Right cardiac atrium (tissue), 5 donors: ENCODE measurements at regions not wholly inside any gene's neighbourhood (a gene's known extent, or its start where the extent isn't known, plus 50 kb on each side); places are given as distances from the start of the nearest gene placed in this dataset.

Experiments used
- ATAC-seq, 2 donors: fragments of 200-7000 bp; cut with Tn5 transposase; one replicate each; pipeline versions ENCODE4 v1.8.0 to v1.9.1; 2020; ENCODE audit warnings: moderate library complexity in 2 of 2, mild to moderate bottlenecking in 1 of 2
- DNase-seq, 3 donors: peaks; one replicate each; pipeline ENCODE4 v3.0.0-alpha.2; 2020
- H3K27ac ChIP-seq: one replicate; pipeline ENCODE4 v1.5.1; 2013; ENCODE audit warnings: mild to moderate bottlenecking, low read length, control low read depth, moderate library complexity
- H3K27me3 ChIP-seq: one replicate; pipeline ENCODE4 v1.6.1; 2013; ENCODE audit not compliant: control insufficient read depth, insufficient read depth
- H3K4me1 ChIP-seq: one replicate; pipeline ENCODE4 v1.6.1; 2013; ENCODE audit warnings: low read length; ENCODE audit not compliant: control insufficient read depth, insufficient read depth
- H3K4me3 ChIP-seq: one replicate; pipeline ENCODE4 v1.5.1; 2013; ENCODE audit warnings: low read length, control low read depth
- H3K9me3 ChIP-seq: one replicate; pipeline ENCODE4 v1.6.1; 2013; ENCODE audit warnings: low read length; ENCODE audit not compliant: control insufficient read depth
- WGBS: extraction: QIAGEN DNeasy Blood & Tissue Kit; methylation state at CpG from one replicate; pipeline ENCODE4 v1.1.7; 2013; 5-methylcytosine and 5-hydroxymethylcytosine counted together
- intact Hi-C, 4 donors: fragments of 100-400 bp; cut with DNase I; formaldehyde crosslinking; loops; one replicate each; pipeline versions ENCODE4 v1.11.0 to v1.14.0; 2022 to 2023
- donor health status: healthy with polysubstance abuse.
- donor health status: DM: no; HTN: yes; CAD: no.
- donor health status: DM: no; HTN: no; CAD: no.
- donor health status: DM: no; HTN: yes; CAD: no; lungs with severe emphysema.
- donor health status: DM: yes; HTN: yes; CAD: no.

DNA sequence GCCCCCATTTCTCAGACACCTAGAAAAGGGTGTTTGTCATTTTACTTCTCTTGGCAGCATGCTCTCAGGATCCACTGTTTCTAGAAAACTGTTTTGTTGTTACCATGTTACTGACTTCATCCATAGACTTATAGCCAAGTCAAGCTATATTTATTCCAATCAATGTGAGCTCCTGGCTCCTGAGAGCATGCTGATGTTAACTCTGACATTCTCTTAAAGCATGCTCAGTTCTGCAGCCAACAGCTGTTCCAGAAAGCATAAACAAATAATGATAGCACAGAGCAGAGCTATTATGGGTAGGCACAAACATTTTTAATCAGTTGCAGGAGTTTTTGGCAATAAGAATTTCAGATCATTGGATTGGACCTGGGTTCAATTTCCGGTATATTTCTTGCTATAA is 92.4 kb upstream of the CEP85L start:
- ATAC-seq (peak in 1 of 2 donors; percentile 50), DNase-seq (no peak)
- 40% methylated on average over 1 of the region's 1 CpG for WGBS
- H3K4me3 ChIP-seq = no peak overlapping the region
- no peaks in the 10 kb centered on the region for H3K27me3 ChIP-seq
- no peak overlapping the region for H3K27ac ChIP-seq
- peaks cover 2% of the 10 kb centered on the region for H3K4me1 ChIP-seq
- intact Hi-C loops = no loop called here
- H3K9me3 ChIP-seq = no peaks in the 10 kb centered on the region

DNA sequence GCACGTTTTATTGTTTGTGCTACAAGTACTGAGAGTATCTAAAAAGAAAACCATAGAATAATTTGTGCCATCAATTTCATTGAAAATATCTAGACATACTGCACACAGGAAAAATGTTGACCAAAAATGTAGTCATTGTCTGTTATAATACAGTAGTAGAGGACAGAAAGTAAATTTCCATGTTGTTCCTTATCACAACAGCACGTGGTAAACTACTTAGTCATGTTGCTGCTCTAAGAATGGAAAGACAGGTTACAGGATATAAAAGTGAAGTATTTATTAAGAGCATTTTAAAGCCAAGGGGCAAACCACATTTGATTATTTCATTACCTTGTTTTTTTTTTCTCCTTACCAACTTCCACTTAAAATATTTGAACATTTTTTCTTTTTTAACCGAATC is 89.0 kb upstream of the CEP85L start:
- WGBS = 45% methylated on average over 3 of the region's 3 CpGs
- H3K9me3 ChIP-seq = no peaks in the 10 kb centered on the region
- intact Hi-C loops = no loop called here
- DNase-seq = no peak
- peaks cover 2% of the 10 kb centered on the region for H3K4me1 ChIP-seq
- H3K4me3 ChIP-seq = no peak overlapping the region
- no peak for ATAC-seq
- H3K27me3 ChIP-seq = no peaks in the 10 kb centered on the region
- no peak overlapping the region for H3K27ac ChIP-seq

DNA sequence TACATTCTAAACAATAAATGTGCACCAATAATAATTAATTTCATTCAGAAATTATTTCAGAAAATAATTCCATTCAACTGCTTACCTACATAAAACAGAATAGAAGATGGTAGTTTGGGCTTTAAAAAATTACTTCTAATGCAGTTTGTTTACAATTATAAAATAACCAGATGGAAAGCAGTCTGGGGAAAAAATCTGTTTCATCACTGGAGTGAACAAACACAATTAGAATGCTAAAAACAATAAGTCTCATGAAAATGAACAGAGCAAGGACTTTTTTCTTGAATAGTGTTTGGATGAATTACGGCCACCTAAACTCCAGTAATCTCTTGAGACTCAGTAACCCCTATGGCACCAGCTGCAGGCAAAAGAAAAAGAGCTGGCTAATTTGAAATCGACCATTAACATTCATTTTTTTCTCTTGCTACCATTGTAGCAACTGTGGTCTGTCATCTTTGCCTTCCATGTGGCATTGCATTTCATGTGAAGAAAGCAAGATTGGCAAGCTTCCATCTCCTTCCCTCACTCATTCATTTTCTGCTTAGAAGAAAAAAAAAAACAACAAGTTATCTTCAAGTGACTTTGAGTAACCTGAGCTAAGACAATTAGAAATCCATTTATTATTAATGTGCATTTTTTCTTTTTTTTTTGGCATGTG is 88.4 kb upstream of the CEP85L start:
- 60% methylated on average over 2 of the region's 2 CpGs for WGBS
- H3K9me3 ChIP-seq = no peaks in the 10 kb centered on the region
- ATAC-seq (no peak), DNase-seq (no peak)
- H3K27me3 ChIP-seq = no peaks in the 10 kb centered on the region
- intact Hi-C loops = no loop called here
- no peak overlapping the region for H3K4me3 ChIP-seq
- peaks cover 2% of the 10 kb centered on the region for H3K4me1 ChIP-seq
- no peak overlapping the region for H3K27ac ChIP-seq

GRCh38 chr6:118736440-118736839 is 85.0 kb upstream of the CEP85L start:
- H3K27ac ChIP-seq = no peak overlapping the region
- intact Hi-C loops = no loop called here
- H3K4me1 ChIP-seq = no peaks in the 10 kb centered on the region
- WGBS = 96% methylated on average over 4 of the region's 4 CpGs
- no peaks in the 10 kb centered on the region for H3K27me3 ChIP-seq
- no peak overlapping the region for H3K4me3 ChIP-seq
- no peaks in the 10 kb centered on the region for H3K9me3 ChIP-seq
- DNase-seq (no peak), ATAC-seq (no peak)

DNA sequence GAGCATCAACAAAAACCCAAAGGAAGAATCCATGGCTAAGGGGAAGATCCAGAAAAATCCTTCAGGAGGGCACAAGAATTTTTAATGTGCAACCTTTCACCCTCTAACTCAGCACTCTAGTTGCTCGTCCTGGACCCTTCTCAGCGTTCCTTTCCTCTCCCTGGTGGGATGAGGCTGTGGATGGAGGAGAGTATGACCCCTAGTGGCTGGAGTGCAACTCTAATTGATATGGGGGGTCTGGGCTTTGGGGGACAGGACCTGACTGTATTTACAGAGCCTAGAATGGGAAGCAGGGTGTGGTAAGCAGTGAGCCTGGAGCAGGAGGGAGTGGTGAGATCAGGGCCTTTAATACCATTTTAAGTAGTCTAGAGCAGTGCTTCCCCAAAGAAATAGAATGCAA is 83.9 kb upstream of the CEP85L start:
- Histone ChIP-seq H3K27me3 (no peaks in the 10 kb centered on the region), H3K27ac (no peak overlapping the region), H3K4me3 (no peak overlapping the region), H3K4me1 (no peaks in the 10 kb centered on the region), H3K9me3 (no peaks in the 10 kb centered on the region)
- ATAC-seq = peak in 1 of 2 donors; percentile 60
- WGBS = 25% methylated on average over 2 of the region's 2 CpGs
- no peak for DNase-seq
- intact Hi-C loops = no loop called here

- no peaks in the 10 kb centered on the region for H3K27me3 ChIP-seq
- DNase-seq (no peak), ATAC-seq (no peak)
- intact Hi-C loops = no loop called here
- H3K27ac ChIP-seq = no peak overlapping the region
- H3K4me3 ChIP-seq = no peak overlapping the region
- H3K4me1 ChIP-seq = no peaks in the 10 kb centered on the region
- WGBS = 80% methylated on average over 5 of the region's 5 CpGs
- H3K9me3 ChIP-seq = no peaks in the 10 kb centered on the region
Measured at GRCh38 chr6:118725944-118726343, 74.6 kb upstream of the CEP85L start.

DNA sequence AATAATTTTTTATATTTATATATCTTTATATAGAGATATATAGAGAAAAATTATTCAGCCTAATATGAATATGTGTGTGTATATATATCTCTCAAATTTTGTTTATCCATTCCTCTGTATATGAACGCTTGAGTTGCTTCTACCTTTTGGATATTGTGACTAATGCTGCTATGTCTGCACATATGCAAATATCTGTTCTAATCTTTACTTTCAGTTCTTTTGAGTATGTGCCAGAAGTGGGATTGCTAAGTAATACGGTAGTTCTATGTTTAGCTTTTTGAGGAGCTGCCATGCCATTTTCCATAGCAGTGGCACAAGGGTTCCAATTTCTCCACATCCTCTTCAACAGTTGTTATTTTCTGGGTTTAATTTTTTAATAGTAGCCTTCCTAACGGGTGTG is 72.8 kb upstream of the CEP85L start:
- DNase-seq (no peak), ATAC-seq (no peak)
- no peaks in the 10 kb centered on the region for H3K27me3 ChIP-seq
- intact Hi-C loops = no loop called here
- no peaks in the 10 kb centered on the region for H3K9me3 ChIP-seq
- 58% methylated on average over 3 of the region's 3 CpGs for WGBS
- no peaks in the 10 kb centered on the region for H3K4me1 ChIP-seq
- H3K27ac ChIP-seq = no peak overlapping the region
- H3K4me3 ChIP-seq = no peak overlapping the region

DNA sequence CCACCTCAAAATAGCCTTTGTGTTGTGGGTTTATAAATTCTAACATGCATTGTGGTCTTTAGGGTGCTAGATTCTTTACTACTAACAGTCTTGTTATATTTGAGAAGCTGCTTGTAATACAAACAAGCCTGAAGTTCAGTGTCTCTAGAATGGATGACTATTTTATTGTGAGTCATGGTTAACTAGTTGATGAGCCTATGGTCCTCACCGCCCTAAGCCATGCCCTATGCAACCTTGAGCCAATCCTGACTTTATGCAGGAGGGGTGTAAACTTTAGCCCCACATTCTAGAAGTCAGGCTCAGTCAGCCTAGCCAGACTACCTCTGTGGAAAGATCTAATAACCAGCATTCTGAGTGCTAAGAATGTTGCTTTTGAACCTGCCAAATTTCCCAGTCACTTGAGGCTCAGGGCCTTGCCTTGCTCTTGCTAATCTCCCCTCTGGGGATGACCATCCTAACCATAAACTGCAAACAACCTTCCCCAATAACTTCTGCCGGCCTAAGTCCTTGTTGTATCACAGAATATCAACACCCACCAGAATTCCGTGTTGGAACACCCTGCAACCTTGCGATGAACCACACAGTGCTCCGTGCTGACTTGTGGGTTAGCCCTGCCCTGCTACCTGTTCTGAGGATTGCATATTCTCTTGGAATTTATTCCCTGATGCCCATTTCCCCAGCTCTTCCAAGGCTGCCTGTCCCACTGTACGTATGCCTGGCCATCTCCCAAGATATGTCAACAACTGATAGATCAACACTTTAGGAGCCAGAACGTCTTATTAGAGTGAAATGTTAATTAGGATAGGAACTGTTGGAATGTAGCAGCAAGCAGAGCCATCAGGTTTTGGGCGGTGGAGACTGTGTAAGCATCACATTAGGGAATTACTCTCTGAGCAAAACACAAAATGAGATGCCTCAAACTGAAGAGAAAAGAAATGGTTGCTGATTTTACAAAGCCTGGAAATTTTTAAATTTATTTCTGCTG is 71.7 kb upstream of the CEP85L start:
- Histone ChIP-seq H3K27me3 (no peaks in the 10 kb centered on the region), H3K4me3 (no peak overlapping the region), H3K9me3 (no peaks in the 10 kb centered on the region), H3K4me1 (no peaks in the 10 kb centered on the region), H3K27ac (no peak overlapping the region)
- intact Hi-C loops = no loop called here
- WGBS = 61% methylated on average over 8 of the region's 8 CpGs
- ATAC-seq (no peak), DNase-seq (no peak)

DNA sequence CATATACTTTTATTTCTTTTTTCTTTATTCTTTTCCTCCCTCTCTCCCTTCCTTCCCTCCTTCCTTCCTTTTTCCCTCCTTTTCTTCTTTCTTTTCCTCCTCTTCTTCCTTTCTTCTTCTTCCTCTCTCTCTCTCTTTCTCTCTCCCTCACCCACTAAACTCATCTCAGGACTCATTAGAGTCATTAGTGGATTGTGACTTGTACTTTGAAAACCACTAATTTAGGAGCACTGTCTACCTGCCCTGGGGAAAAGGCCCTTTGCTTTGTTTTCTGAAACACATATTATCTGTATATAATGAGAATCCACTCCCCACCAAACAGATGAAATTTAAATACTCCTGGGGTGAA is 68.7 kb upstream of the CEP85L start:
- no peak for DNase-seq
- no peak for ATAC-seq
- Histone ChIP-seq H3K4me1 (no peaks in the 10 kb centered on the region), H3K4me3 (no peak overlapping the region), H3K9me3 (no peaks in the 10 kb centered on the region), H3K27me3 (no peaks in the 10 kb centered on the region), H3K27ac (no peak overlapping the region)
- intact Hi-C loops = no loop called here

GRCh38 chr6:118719351-118720124 is 68.1 kb upstream of the CEP85L start:
- Histone ChIP-seq H3K27me3 (no peaks in the 10 kb centered on the region), H3K9me3 (no peaks in the 10 kb centered on the region), H3K4me3 (no peak overlapping the region), H3K27ac (no peak overlapping the region), H3K4me1 (no peaks in the 10 kb centered on the region)
- intact Hi-C loops = no loop called here
- WGBS = 74% methylated on average over 6 of the region's 6 CpGs
- DNase-seq (no peak), ATAC-seq (no peak)

DNA sequence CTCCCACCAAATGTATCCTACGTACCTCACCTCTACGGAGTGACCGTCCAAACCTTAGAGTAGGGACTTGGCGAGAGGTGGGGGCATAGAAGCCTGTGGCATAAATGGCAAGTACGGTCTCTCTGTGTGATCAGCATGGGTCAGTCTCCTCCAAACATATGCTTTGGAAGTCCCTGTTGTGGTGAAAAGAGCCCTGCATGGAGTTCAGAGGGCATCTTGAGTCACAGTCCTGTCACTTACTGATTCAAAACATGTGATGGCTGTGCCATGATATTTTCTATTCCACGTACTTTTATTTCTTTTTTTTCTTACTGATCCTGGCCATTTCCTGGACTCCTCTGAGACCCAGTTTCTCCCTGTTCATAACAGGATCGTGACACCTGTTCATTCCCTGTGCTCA is 67.5 kb upstream of the CEP85L start:
- no peak for DNase-seq
- intact Hi-C loops = no loop called here
- no peaks in the 10 kb centered on the region for H3K27me3 ChIP-seq
- H3K9me3 ChIP-seq = no peaks in the 10 kb centered on the region
- no peak overlapping the region for H3K4me3 ChIP-seq
- ATAC-seq = no peak
- no peak overlapping the region for H3K27ac ChIP-seq
- H3K4me1 ChIP-seq = no peaks in the 10 kb centered on the region
- 94% methylated on average over 7 of the region's 7 CpGs for WGBS
